H4 (cell line): ENCODE measurements at regions not wholly inside any gene's neighbourhood (a gene's known extent, or its start where the extent isn't known, plus 50 kb on each side); places are given as distances from the start of the nearest gene placed in this dataset.

Experiments used
- DNase-seq: peaks from one replicate; pipeline ENCODE4 v3.0.0-alpha.2; 2015; ENCODE audit warnings: low spot score

DNA sequence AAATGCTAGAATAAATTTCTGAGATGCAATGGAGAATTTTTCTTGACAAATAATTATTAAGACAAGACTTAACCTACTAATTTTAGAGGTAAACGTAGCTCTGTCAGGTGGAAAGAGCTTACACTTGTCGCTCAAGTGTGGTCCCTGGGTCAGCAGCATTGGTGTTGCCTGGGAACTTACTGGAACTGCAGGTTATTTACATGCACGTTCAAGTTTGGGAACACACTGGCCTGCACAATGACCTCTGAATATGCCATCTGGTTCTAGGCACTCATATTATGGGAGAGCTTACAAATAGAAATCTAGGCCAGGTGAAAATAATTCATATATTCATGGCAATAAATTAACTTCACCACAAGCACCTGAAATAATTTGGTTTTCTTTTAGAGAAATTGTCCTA lies 88.5 kb upstream of the BCL9 start:
- DNase-seq = no peak

DNA sequence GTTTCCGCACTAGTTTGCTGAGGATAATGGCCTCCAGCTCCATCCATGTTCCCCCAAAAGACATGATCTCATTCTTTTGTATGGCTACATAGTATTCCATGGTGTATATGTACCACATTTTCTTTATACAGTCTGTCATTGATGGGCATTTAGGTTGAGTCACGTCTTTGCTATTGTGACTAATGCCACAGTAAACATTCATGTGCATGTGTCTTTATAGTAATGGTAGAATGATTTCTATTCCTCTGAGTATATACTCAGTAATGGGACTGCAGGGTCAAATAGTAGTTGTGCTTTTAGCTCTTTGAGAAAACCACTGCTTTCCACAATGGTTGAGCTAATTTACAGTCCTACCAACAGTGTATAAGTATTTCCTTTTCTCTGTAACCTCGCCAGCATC lies 78.3 kb upstream of the BCL9 start:
- DNase-seq = no peak

GRCh38 chr1:147466543-147466942 lies 74.8 kb upstream of the BCL9 start:
- no peak for DNase-seq

DNA sequence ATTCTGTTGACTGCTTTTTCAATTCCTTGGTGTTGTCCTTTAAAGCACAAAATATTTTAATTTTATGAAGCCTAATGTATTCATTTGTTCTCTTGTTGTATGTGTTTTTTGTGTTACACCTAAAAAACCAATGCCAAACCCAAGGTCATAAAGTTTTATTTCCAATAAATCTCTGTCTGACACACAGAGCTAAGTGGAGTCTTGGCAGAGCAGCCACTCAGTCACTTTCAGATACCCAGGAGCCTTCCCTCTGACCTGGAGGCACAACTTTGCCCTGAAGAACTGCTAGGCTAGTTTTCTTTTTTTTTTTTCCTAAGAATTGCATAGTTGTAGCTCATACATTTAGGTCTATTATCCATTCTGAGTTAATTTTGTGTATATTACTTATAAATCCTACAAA lies 71.2 kb upstream of the BCL9 start:
- DNase-seq = no peak

- DNase-seq = no peak
Observed at GRCh38 chr1:147472489-147472888, 68.8 kb upstream of the BCL9 start.

- no peak for DNase-seq
Observed at GRCh38 chr1:147472966-147473732, 68.2 kb upstream of the BCL9 start.

- no peak for DNase-seq
Observed at GRCh38 chr1:147473733-147474049, 67.6 kb upstream of the BCL9 start.

DNA sequence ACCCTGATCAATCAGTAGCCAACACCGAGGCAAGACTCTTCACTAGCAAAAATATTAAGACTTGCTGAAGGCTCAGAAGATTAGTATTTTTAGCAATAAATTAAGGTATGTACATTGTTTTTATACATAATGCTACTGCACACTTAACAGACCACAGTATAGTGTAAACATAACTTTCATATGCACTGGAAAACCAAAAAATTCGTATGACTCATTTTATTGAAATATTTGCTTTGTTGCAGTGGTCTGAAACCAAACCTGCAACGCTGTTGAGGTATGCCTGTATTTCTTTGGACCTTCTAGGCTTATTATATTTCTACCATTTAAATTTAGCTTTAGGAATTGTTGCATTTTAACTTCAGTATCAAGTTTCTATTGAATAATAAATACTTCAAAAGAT lies 65.8 kb upstream of the BCL9 start:
- DNase-seq = no peak

- peak; percentile 9 for DNase-seq
Observed at GRCh38 chr1:147478521-147478920, 62.8 kb upstream of the BCL9 start.

DNA sequence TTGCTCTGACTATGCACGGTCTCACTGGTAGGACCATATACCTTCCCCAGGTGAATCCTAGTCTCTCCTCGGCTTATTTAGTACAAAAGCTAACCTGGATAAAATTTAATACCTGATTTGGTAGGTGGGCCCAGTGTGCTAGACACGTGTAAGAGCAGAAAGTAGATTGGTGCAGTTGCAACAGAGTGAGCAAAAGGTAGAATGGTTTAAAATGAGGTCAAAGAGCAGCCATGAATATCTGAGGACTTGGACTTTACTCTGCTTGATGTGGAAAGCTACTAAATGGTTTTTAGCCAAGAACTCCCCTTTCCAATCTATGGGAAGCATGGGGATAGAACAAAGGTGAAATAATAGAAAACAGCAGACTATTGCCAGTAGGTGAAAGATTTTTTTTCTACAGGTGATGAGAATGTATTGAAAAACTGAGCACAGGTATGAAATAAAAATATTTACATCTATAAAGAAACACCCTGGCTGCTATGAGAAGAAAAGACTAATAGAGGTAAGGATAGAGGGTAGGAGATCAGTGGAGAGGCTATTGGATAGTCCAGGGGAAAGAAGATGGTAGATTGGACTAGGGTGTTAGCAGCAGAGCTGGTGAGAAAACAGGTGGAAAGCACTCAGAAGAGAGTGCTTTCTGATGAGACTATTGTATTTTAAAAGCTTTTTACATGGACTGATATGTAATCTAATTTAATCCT lies 61.3 kb upstream of the BCL9 start:
- no peak for DNase-seq

DNA sequence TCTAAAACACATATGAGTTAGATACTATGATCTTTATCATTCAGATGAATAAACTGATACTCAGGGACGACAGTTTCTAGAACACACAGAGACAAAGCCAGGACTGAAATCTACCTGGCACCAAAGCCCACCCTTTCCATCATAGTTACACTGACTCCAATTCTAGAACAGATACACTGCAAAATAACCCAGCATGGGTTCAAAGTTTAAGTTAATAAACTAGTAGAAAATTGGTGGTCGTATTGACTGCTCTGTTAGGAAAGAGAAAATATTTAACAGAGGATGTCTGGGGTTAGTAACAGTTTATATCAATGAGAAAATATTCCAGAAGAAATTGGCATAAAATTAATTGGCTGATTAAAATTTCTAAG lies 60.8 kb upstream of the BCL9 start:
- no peak for DNase-seq

DNA sequence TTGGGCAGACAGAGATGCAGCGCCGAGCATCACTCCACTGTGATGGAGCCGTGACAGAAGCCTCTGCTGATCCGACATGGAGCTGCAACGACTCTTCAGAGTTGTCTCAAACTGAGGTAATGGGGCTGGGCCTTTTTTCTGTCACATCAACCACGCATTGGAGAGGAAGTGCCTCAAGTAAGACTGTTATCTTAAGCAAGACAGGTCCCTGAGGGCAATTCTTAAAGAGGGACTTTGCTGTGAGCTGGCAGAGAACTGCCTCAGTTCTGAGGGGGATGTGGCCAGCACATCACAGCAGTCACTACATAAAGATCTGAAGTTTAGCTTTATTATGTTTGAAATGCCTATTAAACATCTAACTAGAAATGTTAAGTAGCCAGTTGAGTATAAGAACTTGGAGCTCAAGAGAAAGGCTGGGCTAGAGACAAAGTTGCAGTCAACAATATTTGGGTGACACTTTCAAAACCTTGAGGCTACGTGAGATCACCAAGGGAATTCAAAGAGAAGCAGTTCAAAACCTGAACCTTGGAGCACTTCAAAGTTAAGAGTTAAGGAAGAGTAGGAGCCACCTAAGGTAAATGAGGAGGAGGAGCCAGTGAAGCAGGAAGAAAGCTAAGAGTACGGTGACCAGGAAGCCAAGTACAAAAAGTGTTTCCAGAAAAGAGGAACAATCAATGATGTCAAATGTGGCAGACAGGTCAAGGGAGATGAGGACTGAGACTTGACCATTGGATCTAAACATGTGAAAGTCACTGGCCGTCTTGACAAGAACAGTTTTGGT lies 54.2 kb upstream of the BCL9 start:
- no peak for DNase-seq

- DNase-seq = no peak
Observed at GRCh38 chr1:147491098-147491497, 50.2 kb upstream of the BCL9 start.
